Gastroesophageal sphincter (tissue), 4 donors: ENCODE measurements at regions not wholly inside any gene's neighbourhood (a gene's known extent, or its start where the extent isn't known, plus 50 kb on each side); places are given as distances from the start of the nearest gene placed in this dataset.
"Not testable (repeated sequence)": the region's sequence is repeated elsewhere in the genome, so short reads cannot be mapped to it uniquely, and the experiment has no call there.

Source experiments
- ATAC-seq: fragments of 150-250 bp; one replicate; pipeline ENCODE4 v1.9.1; 2016; ENCODE audit warnings: mild to moderate bottlenecking, moderate library complexity
- H3K27ac ChIP-seq, 4 donors: fragments of 200-600 bp; sonication (generic) in 3 of 4; 1 replicate in 3 of 4; 2 replicates in 1 of 4; pipeline ENCODE4 v1.5.1; 2016 to 2019
- H3K27me3 ChIP-seq: fragments of 200-600 bp; sonication (generic); one replicate; pipeline ENCODE4 v1.5.1; 2019
- H3K36me3 ChIP-seq, 2 donors: fragments of 200-600 bp; sonication (generic); one replicate each; pipeline ENCODE4 v1.5.1; 2019; ENCODE audit warnings: control low read depth in 1 of 2
- H3K4me1 ChIP-seq, 3 donors: fragments of 200-600 bp; sonication (generic); 1 replicate in 2 of 3; 2 replicates in 1 of 3; pipeline ENCODE4 v1.5.1; 2016 to 2019; ENCODE audit warnings: control low read depth in 2 of 3
- H3K4me3 ChIP-seq, 2 donors: fragments of 200-600 bp; sonication (generic); one replicate each; pipeline ENCODE4 v1.5.1; 2019; ENCODE audit warnings: mild to moderate bottlenecking in 1 of 2, moderate library complexity in 1 of 2
- H3K9me3 ChIP-seq, 3 donors: fragments of 200-600 bp; sonication (generic); one replicate each; pipeline ENCODE4 v1.5.1; 2017 to 2019; ENCODE audit warnings: control low read depth in 2 of 3
- CTCF ChIP-seq, 4 experiments: fragments of 200-600 bp in 2 of 4; fragments of 450-650 bp in 2 of 4; sonication (generic) in 1 of 4; IDR thresholded peaks; one replicate each; pipeline ENCODE4 v1.5.1; 2017 to 2019; ENCODE audit warnings: antibody characterized with exemption in 4 of 4, mild to moderate bottlenecking in 2 of 4, moderate library complexity in 2 of 4
- EP300 ChIP-seq: sonication (generic); formaldehyde crosslinking; IDR thresholded peaks from one replicate; pipeline ENCODE4 v1.6.1; 2017; ENCODE audit warnings: antibody characterized with exemption, mild to moderate bottlenecking
- POLR2A ChIP-seq, 2 donors: fragments of 450-650 bp; IDR thresholded peaks; one replicate each; pipeline ENCODE4 v1.6.1; 2017; ENCODE audit warnings: antibody characterized with exemption in 2 of 2, mild to moderate bottlenecking in 2 of 2, moderate library complexity in 1 of 2
- POLR2AphosphoS5 ChIP-seq: sonication (generic); formaldehyde crosslinking; IDR thresholded peaks from one replicate; pipeline ENCODE4 v1.6.1; 2017; ENCODE audit warnings: antibody characterized with exemption
- WGBS, 2 donors: methylation state at CpG; one replicate each; pipeline ENCODE4 v1.1.5; 2018; ENCODE audit warnings: low coverage in 1 of 2; 5-methylcytosine and 5-hydroxymethylcytosine counted together

- Histone ChIP-seq H3K4me1 (no peaks in the 10 kb centered on the region), H3K9me3 (peaks cover 0 to 12% (median 0%) of the 10 kb centered on the region in 3 donors), H3K27me3 (no peaks in the 10 kb centered on the region), H3K27ac (no peak overlapping the region), H3K36me3 (no peaks in the 10 kb centered on the region), H3K4me3 (no peak overlapping the region)
- no peak for TF ChIP-seq CTCF (IDR thresholded peaks at IDR 0.05)
- TF ChIP-seq EP300: no peak
- no peak for TF ChIP-seq POLR2A (IDR thresholded peaks at IDR 0.05)
- TF ChIP-seq POLR2AphosphoS5: no peak
- WGBS, 2 donors: 36 to 42% methylated on average over 4 of the region's 4 CpGs
- no peak for ATAC-seq
Observed at GRCh38 chr1:199821029-199821779, 206.3 kb upstream of the NR5A2 start.

GRCh38 chr1:199832451-199832850, 195.1 kb upstream of the NR5A2 start:
- H3K9me3 ChIP-seq: peaks cover 0 to 20% (median 0%) of the 10 kb centered on the region in 3 donors
- H3K36me3 ChIP-seq: no peaks in the 10 kb centered on the region
- no peaks in the 10 kb centered on the region for H3K27me3 ChIP-seq
- no peak overlapping the region for H3K4me3 ChIP-seq
- H3K4me1 ChIP-seq: no peaks in the 10 kb centered on the region
- ATAC-seq: no peak
- no peak overlapping the region for H3K27ac ChIP-seq
- 43 to 47% methylated on average over 2 of the region's 2 CpGs for WGBS, 2 donors
- no peak for TF ChIP-seq EP300
- no peak for TF ChIP-seq POLR2A (IDR thresholded peaks at IDR 0.05)
- no peak for TF ChIP-seq POLR2AphosphoS5
- no peak for TF ChIP-seq CTCF (IDR thresholded peaks at IDR 0.05)

- 67% methylated on average over 1 of the region's 1 CpG; no CpG with 5 or more reads in 1 of the 2 donors for WGBS, 2 donors
Observed at GRCh38 chr1:199834711-199835110, 192.8 kb upstream of the NR5A2 start.

GRCh38 chr1:199836430-199836829, 191.1 kb upstream of the NR5A2 start:
- H3K4me1 ChIP-seq: no peaks in the 10 kb centered on the region
- H3K27me3 ChIP-seq: no peaks in the 10 kb centered on the region
- 79 to 96% methylated on average over 2 of the region's 2 CpGs for WGBS, 2 donors
- no peak for ATAC-seq
- no peak overlapping the region for H3K27ac ChIP-seq
- no peaks in the 10 kb centered on the region for H3K36me3 ChIP-seq
- H3K4me3 ChIP-seq: no peak overlapping the region
- H3K9me3 ChIP-seq: peaks cover 0 to 20% (median 0%) of the 10 kb centered on the region in 3 donors
- TF ChIP-seq POLR2A (IDR thresholded peaks at IDR 0.05): no peak
- TF ChIP-seq EP300: no peak
- TF ChIP-seq POLR2AphosphoS5: no peak
- no peak for TF ChIP-seq CTCF (IDR thresholded peaks at IDR 0.05)

More at GRCh38 chr1:199834711-199835110, 192.8 kb upstream of the NR5A2 start:
- H3K36me3 ChIP-seq: no peaks in the 10 kb centered on the region
- H3K27me3 ChIP-seq: no peaks in the 10 kb centered on the region
- TF ChIP-seq POLR2AphosphoS5: no peak
- no peak overlapping the region for H3K27ac ChIP-seq
- ATAC-seq: no peak
- no peak overlapping the region for H3K4me3 ChIP-seq
- peaks cover 0 to 20% (median 0%) of the 10 kb centered on the region in 3 donors for H3K9me3 ChIP-seq
- no peaks in the 10 kb centered on the region for H3K4me1 ChIP-seq

DNA sequence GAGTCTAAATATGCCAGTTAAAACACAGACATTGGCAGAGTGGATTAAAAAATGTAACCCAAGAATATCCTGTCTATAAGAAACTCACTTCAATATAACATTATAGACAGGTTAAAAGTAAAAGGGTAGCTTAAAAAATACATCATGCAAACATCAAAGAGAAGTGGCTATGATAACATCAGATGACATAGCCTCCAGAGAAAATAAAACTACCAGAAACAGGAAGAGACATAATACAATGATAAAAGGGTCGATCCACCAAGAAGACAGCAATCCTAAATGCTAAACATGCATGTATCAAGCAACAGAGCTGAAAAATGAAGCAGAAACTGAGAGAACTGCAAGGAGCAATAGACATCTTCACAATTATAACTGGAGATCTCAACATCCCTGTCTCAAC, 190.2 kb upstream of the NR5A2 start:
- no peak overlapping the region for H3K4me3 ChIP-seq
- no peaks in the 10 kb centered on the region for H3K4me1 ChIP-seq
- H3K27ac ChIP-seq: no peak overlapping the region
- H3K9me3 ChIP-seq: peaks cover 0 to 20% (median 0%) of the 10 kb centered on the region in 3 donors
- H3K36me3 ChIP-seq: no peaks in the 10 kb centered on the region
- ATAC-seq: no peak
- TF ChIP-seq POLR2A (IDR thresholded peaks at IDR 0.05) (no peak), CTCF (IDR thresholded peaks at IDR 0.05) (no peak), POLR2AphosphoS5 (no peak), EP300 (no peak)
- 33 to 50% methylated on average over 1 of the region's 1 CpG for WGBS, 2 donors
- no peaks in the 10 kb centered on the region for H3K27me3 ChIP-seq

DNA sequence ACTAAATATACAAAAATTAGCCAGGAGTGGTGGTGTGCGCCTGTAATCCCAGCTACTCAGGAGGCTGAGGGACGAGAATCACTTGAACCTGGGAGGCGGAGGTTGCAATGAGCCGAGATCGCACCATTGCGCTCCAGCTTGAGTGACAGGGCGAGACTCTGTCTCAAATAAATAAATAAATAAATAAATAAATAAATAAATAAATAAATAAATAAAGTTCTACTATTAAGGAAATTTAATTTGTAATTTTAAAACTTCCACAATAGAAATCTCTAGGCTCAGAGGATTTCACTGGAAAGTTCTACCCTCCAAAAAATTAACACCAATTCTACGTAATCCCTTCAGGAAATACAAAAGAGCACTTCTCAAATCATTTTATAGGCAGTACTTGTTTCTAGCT, 187.9 kb upstream of the NR5A2 start:
- not testable (repeated sequence) for H3K27ac ChIP-seq, H3K27me3 ChIP-seq, ATAC-seq, H3K36me3 ChIP-seq, H3K4me1 ChIP-seq, H3K4me3 ChIP-seq
- peaks cover 0 to 20% (median 0%) of the 10 kb centered on the region in 3 donors for H3K9me3 ChIP-seq
- WGBS, 2 donors: 91 to 98% methylated on average over 5 to 8 of the region's 8 CpGs

GRCh38 chr1:199843096-199843495, 184.4 kb upstream of the NR5A2 start:
- not testable (repeated sequence) for ATAC-seq, H3K27ac ChIP-seq, H3K4me1 ChIP-seq, H3K36me3 ChIP-seq, H3K4me3 ChIP-seq, H3K27me3 ChIP-seq, H3K9me3 ChIP-seq
- WGBS, 2 donors: 94% methylated on average over 2 of the region's 2 CpGs; no CpG with 5 or more reads in 1 of the 2 donors
